ENCODE measurements at regions not wholly inside any gene's neighbourhood (a gene's known extent, or its start where the extent isn't known, plus 50 kb on each side); places are given as distances from the start of the nearest gene placed in this dataset.

DNA sequence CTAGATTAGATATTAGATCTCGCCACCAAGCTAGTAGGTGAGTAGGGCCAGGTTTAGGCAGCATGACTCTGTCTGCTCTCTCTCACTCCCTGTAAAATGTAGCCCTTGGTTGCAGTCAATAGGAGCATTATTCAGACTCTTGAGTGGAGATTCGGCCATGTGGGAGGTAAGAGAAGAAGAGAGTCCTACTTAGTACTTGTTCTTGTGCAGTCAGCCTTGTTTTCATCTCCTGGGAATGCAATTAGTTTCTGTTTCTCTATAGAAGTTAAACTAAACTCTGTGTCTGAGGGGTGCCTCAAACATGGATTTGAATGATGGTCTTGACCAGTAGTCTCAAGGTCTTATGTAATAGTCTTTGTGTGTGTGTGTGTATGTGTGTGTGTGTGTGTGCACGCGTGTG lies 229.5 kb upstream of the DPH6 start:
- CTCF ChIA-PET: no interaction called here
- Histone ChIP-seq H3K9me3 (no peaks in the 10 kb centered on the region), H3K4me1 (no peaks in the 10 kb centered on the region), H3K36me3 (ENCODE audit: control insufficient read depth, insufficient read depth, low read length) (no peaks in the 10 kb centered on the region), H3K4me3 (ENCODE audit: low read depth, low read length) (no peak overlapping the region), H3K27me3 (replicated peaks; ENCODE audit: control insufficient read depth, insufficient read depth, low read length) (no peaks in the 10 kb centered on the region)
- no peak for DNase-seq
- TF ChIP-seq, protein P1, sequence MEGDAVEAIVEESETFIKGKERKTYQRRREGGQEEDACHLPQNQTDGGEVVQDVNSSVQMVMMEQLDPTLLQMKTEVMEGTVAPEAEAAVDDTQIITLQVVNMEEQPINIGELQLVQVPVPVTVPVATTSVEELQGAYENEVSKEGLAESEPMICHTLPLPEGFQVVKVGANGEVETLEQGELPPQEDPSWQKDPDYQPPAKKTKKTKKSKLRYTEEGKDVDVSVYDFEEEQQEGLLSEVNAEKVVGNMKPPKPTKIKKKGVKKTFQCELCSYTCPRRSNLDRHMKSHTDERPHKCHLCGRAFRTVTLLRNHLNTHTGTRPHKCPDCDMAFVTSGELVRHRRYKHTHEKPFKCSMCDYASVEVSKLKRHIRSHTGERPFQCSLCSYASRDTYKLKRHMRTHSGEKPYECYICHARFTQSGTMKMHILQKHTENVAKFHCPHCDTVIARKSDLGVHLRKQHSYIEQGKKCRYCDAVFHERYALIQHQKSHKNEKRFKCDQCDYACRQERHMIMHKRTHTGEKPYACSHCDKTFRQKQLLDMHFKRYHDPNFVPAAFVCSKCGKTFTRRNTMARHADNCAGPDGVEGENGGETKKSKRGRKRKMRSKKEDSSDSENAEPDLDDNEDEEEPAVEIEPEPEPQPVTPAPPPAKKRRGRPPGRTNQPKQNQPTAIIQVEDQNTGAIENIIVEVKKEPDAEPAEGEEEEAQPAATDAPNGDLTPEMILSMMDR (IDR thresholded peaks at IDR 0.05; ENCODE audit: insufficient read depth in 1 of 2, low read depth in 1 of 2, low read length in 1 of 2, severe bottlenecking in 1 of 2, unreplicated experiment in 1 of 2): no peak
- Mint-ChIP-seq H3K27ac (ENCODE audit: unreplicated experiment) (no peak overlapping the region), H3K36me3 (ENCODE audit: insufficient read depth, unreplicated experiment) (no peaks in the 10 kb centered on the region), H3K4me3 (ENCODE audit: unreplicated experiment) (no peak overlapping the region), H3K27me3 (ENCODE audit: insufficient read depth, unreplicated experiment) (no peaks in the 10 kb centered on the region), H3K4me1 (ENCODE audit: low read depth, unreplicated experiment) (peaks cover under 1% of the 10 kb centered on the region), H3K9me3 (ENCODE audit: unreplicated experiment) (no peaks in the 10 kb centered on the region)
- intact Hi-C loops (cut with micrococcal nuclease; ENCODE audit: unreplicated experiment): no loop called here
- POLR2A ChIA-PET: no interaction called here
- BruUV-seq (replicated peaks): no TSS peak

DNA sequence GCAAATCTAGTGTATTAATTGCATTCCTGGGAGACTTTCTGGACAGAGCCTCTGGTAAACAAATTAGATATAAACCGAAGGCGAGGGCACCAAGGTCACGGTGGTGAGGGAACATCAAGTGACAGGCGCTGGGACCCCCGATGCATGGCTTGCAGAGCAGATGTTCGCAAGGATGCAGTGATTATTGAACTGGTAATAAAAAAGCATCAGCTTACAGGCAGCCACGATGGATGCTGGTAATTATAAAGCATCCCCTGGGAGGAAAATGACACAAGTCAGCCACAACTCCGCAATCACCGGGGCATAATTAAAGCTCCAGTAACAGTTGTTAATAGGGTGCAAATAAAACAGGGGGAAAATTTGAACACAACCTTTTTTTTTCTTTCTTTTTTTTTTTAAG lies 231.1 kb upstream of the DPH6 start:
- intact Hi-C loops (cut with micrococcal nuclease; ENCODE audit: unreplicated experiment): no loop called here
- no peaks in the 10 kb centered on the region for H3K4me1 ChIP-seq
- DNase-seq: no peak
- TF ChIP-seq, protein P1 (IDR thresholded peaks at IDR 0.05; ENCODE audit: insufficient read depth in 1 of 2, low read depth in 1 of 2, low read length in 1 of 2, severe bottlenecking in 1 of 2, unreplicated experiment in 1 of 2): no peak
- Mint-ChIP-seq H3K9me3 (ENCODE audit: unreplicated experiment) (no peaks in the 10 kb centered on the region), H3K4me1 (ENCODE audit: low read depth, unreplicated experiment) (no peaks in the 10 kb centered on the region), H3K27ac (ENCODE audit: unreplicated experiment) (no peak overlapping the region), H3K4me3 (ENCODE audit: unreplicated experiment) (no peak overlapping the region), H3K27me3 (ENCODE audit: insufficient read depth, unreplicated experiment) (no peaks in the 10 kb centered on the region), H3K36me3 (ENCODE audit: insufficient read depth, unreplicated experiment) (no peaks in the 10 kb centered on the region)
- no TSS peak for BruUV-seq (replicated peaks)
- no peaks in the 10 kb centered on the region for H3K27me3 ChIP-seq (replicated peaks; ENCODE audit: control insufficient read depth, insufficient read depth, low read length)
- no peaks in the 10 kb centered on the region for H3K9me3 ChIP-seq
- CTCF ChIA-PET: no interaction called here
- POLR2A ChIA-PET: no interaction called here
- H3K36me3 ChIP-seq (ENCODE audit: control insufficient read depth, insufficient read depth, low read length): no peaks in the 10 kb centered on the region
- H3K4me3 ChIP-seq (ENCODE audit: low read depth, low read length): no peak overlapping the region

DNA sequence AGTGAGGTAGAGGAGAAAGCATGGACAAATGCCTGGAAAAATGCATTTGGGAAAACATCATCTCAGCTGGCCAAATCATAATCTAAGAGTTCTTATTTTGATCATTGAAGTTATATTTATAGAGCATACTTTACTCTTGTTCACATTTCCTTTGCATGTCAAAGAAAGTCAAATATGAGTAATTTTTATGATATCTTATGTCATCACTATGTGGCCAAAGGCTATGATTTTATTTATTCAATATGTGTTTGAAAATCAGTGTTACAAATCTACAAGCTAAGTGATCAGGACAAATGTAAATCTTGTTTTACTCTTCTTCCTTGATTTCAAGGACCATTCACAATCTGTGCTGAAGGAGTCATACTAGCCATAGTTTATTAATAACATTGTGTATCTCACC lies 237.2 kb upstream of the DPH6 start:
- DNase-seq: no peak
- Histone ChIP-seq H3K36me3 (ENCODE audit: control insufficient read depth, insufficient read depth, low read length) (no peaks in the 10 kb centered on the region), H3K4me1 (no peaks in the 10 kb centered on the region), H3K9me3 (no peaks in the 10 kb centered on the region), H3K27me3 (replicated peaks; ENCODE audit: control insufficient read depth, insufficient read depth, low read length) (no peaks in the 10 kb centered on the region), H3K4me3 (ENCODE audit: low read depth, low read length) (no peak overlapping the region)
- Mint-ChIP-seq H3K27ac (ENCODE audit: unreplicated experiment) (no peak overlapping the region), H3K4me1 (ENCODE audit: low read depth, unreplicated experiment) (no peaks in the 10 kb centered on the region), H3K9me3 (ENCODE audit: unreplicated experiment) (no peaks in the 10 kb centered on the region), H3K36me3 (ENCODE audit: insufficient read depth, unreplicated experiment) (no peaks in the 10 kb centered on the region), H3K27me3 (ENCODE audit: insufficient read depth, unreplicated experiment) (peaks cover 3% of the 10 kb centered on the region), H3K4me3 (ENCODE audit: unreplicated experiment) (no peak overlapping the region)
- TF ChIP-seq, protein P1 (IDR thresholded peaks at IDR 0.05; ENCODE audit: insufficient read depth in 1 of 2, low read depth in 1 of 2, low read length in 1 of 2, severe bottlenecking in 1 of 2, unreplicated experiment in 1 of 2): no peak
- BruUV-seq (replicated peaks): no TSS peak
- ChIA-PET CTCF (no interaction called here), POLR2A (no interaction called here)
- intact Hi-C loops (cut with micrococcal nuclease; ENCODE audit: unreplicated experiment): no loop called here

Measured in Caco-2 (cell line).